ENCODE measurements at regions not wholly inside any gene's neighbourhood (a gene's known extent, or its start where the extent isn't known, plus 50 kb on each side); places are given as distances from the start of the nearest gene placed in this dataset.
"Not testable (repeated sequence)": the region's sequence is repeated elsewhere in the genome, so short reads cannot be mapped to it uniquely, and the experiment has no call there.

GRCh38 chr10:46691397-46691796 is 112.5 kb downstream of the SYT15 start:
- H3K4me1 Mint-ChIP-seq (ENCODE audit: insufficient read depth, unreplicated experiment); H3K9me3 Mint-ChIP-seq (ENCODE audit: unreplicated experiment); CTCF ChIA-PET; H3K27me3 Mint-ChIP-seq (ENCODE audit: insufficient read depth, unreplicated experiment); H3K27ac Mint-ChIP-seq (ENCODE audit: low read depth, unreplicated experiment); POLR2A ChIA-PET; H3K36me3 Mint-ChIP-seq (ENCODE audit: insufficient read depth, unreplicated experiment); H3K4me3 Mint-ChIP-seq (ENCODE audit: unreplicated experiment); intact Hi-C loops (cut with micrococcal nuclease); DNase-seq (ENCODE audit: unreplicated experiment); BruUV-seq (replicated peaks): not testable (repeated sequence)

- BruUV-seq (replicated peaks); H3K9me3 Mint-ChIP-seq (ENCODE audit: unreplicated experiment); H3K4me1 Mint-ChIP-seq (ENCODE audit: insufficient read depth, unreplicated experiment); DNase-seq (ENCODE audit: unreplicated experiment); H3K27ac Mint-ChIP-seq (ENCODE audit: low read depth, unreplicated experiment); CTCF ChIA-PET; intact Hi-C loops (cut with micrococcal nuclease); H3K36me3 Mint-ChIP-seq (ENCODE audit: insufficient read depth, unreplicated experiment); POLR2A ChIA-PET; H3K27me3 Mint-ChIP-seq (ENCODE audit: insufficient read depth, unreplicated experiment); H3K4me3 Mint-ChIP-seq (ENCODE audit: unreplicated experiment): not testable (repeated sequence)
- peak; percentile 29 for TF ChIP-seq CTCF (IDR thresholded peaks at IDR 0.05; ENCODE audit: unreplicated experiment)
These were observed 114.3 kb downstream of the SYT15 start for GRCh38 chr10:46693218-46693617.

GRCh38 chr10:46717264-46717663 is 138.3 kb downstream of the SYT15 start:
- CTCF ChIA-PET; H3K4me1 Mint-ChIP-seq (ENCODE audit: insufficient read depth, unreplicated experiment); H3K36me3 Mint-ChIP-seq (ENCODE audit: insufficient read depth, unreplicated experiment); H3K4me3 Mint-ChIP-seq (ENCODE audit: unreplicated experiment); H3K27me3 Mint-ChIP-seq (ENCODE audit: insufficient read depth, unreplicated experiment); DNase-seq (ENCODE audit: unreplicated experiment); H3K27ac Mint-ChIP-seq (ENCODE audit: low read depth, unreplicated experiment); H3K9me3 Mint-ChIP-seq (ENCODE audit: unreplicated experiment); intact Hi-C loops (cut with micrococcal nuclease); POLR2A ChIA-PET; BruUV-seq (replicated peaks): not testable (repeated sequence)

- intact Hi-C loops (cut with micrococcal nuclease); H3K27me3 Mint-ChIP-seq (ENCODE audit: insufficient read depth, unreplicated experiment); DNase-seq (ENCODE audit: unreplicated experiment); POLR2A ChIA-PET; H3K4me1 Mint-ChIP-seq (ENCODE audit: insufficient read depth, unreplicated experiment); H3K27ac Mint-ChIP-seq (ENCODE audit: low read depth, unreplicated experiment); H3K4me3 Mint-ChIP-seq (ENCODE audit: unreplicated experiment); CTCF ChIA-PET; BruUV-seq (replicated peaks); H3K9me3 Mint-ChIP-seq (ENCODE audit: unreplicated experiment); H3K36me3 Mint-ChIP-seq (ENCODE audit: insufficient read depth, unreplicated experiment): not testable (repeated sequence)
These were observed 139.1 kb downstream of the SYT15 start for GRCh38 chr10:46718014-46718413.

GRCh38 chr10:46720386-46720785 is 141.5 kb downstream of the SYT15 start:
- POLR2A ChIA-PET; H3K36me3 Mint-ChIP-seq (ENCODE audit: insufficient read depth, unreplicated experiment); H3K4me3 Mint-ChIP-seq (ENCODE audit: unreplicated experiment); H3K9me3 Mint-ChIP-seq (ENCODE audit: unreplicated experiment); H3K27ac Mint-ChIP-seq (ENCODE audit: low read depth, unreplicated experiment); H3K4me1 Mint-ChIP-seq (ENCODE audit: insufficient read depth, unreplicated experiment); BruUV-seq (replicated peaks); H3K27me3 Mint-ChIP-seq (ENCODE audit: insufficient read depth, unreplicated experiment); intact Hi-C loops (cut with micrococcal nuclease); CTCF ChIA-PET: not testable (repeated sequence)
- peak; percentile 48 for DNase-seq (ENCODE audit: unreplicated experiment)
- TF ChIP-seq CTCF (IDR thresholded peaks at IDR 0.05; ENCODE audit: unreplicated experiment): peak; percentile 19

GRCh38 chr10:46720811-46721518 is 142.0 kb downstream of the SYT15 start:
- intact Hi-C loops (cut with micrococcal nuclease); H3K27ac Mint-ChIP-seq (ENCODE audit: low read depth, unreplicated experiment); CTCF ChIA-PET; H3K27me3 Mint-ChIP-seq (ENCODE audit: insufficient read depth, unreplicated experiment); H3K4me1 Mint-ChIP-seq (ENCODE audit: insufficient read depth, unreplicated experiment); DNase-seq (ENCODE audit: unreplicated experiment); H3K9me3 Mint-ChIP-seq (ENCODE audit: unreplicated experiment); BruUV-seq (replicated peaks); H3K4me3 Mint-ChIP-seq (ENCODE audit: unreplicated experiment); POLR2A ChIA-PET; H3K36me3 Mint-ChIP-seq (ENCODE audit: insufficient read depth, unreplicated experiment): not testable (repeated sequence)

GRCh38 chr10:46724258-46724657 is 145.3 kb downstream of the SYT15 start:
- POLR2A ChIA-PET; DNase-seq (ENCODE audit: unreplicated experiment): not testable (repeated sequence)

GRCh38 chr10:46728359-46728758 is 149.4 kb downstream of the SYT15 start:
- H3K36me3 Mint-ChIP-seq (ENCODE audit: insufficient read depth, unreplicated experiment); CTCF ChIA-PET; H3K9me3 Mint-ChIP-seq (ENCODE audit: unreplicated experiment); H3K27ac Mint-ChIP-seq (ENCODE audit: low read depth, unreplicated experiment); DNase-seq (ENCODE audit: unreplicated experiment); intact Hi-C loops (cut with micrococcal nuclease); H3K4me3 Mint-ChIP-seq (ENCODE audit: unreplicated experiment); H3K27me3 Mint-ChIP-seq (ENCODE audit: insufficient read depth, unreplicated experiment); POLR2A ChIA-PET; BruUV-seq (replicated peaks); H3K4me1 Mint-ChIP-seq (ENCODE audit: insufficient read depth, unreplicated experiment): not testable (repeated sequence)

More at GRCh38 chr10:46724258-46724657, 145.3 kb downstream of the SYT15 start:
- H3K27ac Mint-ChIP-seq (ENCODE audit: low read depth, unreplicated experiment); H3K4me3 Mint-ChIP-seq (ENCODE audit: unreplicated experiment); H3K9me3 Mint-ChIP-seq (ENCODE audit: unreplicated experiment); BruUV-seq (replicated peaks); H3K4me1 Mint-ChIP-seq (ENCODE audit: insufficient read depth, unreplicated experiment); H3K36me3 Mint-ChIP-seq (ENCODE audit: insufficient read depth, unreplicated experiment); intact Hi-C loops (cut with micrococcal nuclease); H3K27me3 Mint-ChIP-seq (ENCODE audit: insufficient read depth, unreplicated experiment); CTCF ChIA-PET: not testable (repeated sequence)
